Mesenchymal stem cell (in vitro differentiated cells and primary cell): ENCODE measurements at regions not wholly inside any gene's neighbourhood (a gene's known extent, or its start where the extent isn't known, plus 50 kb on each side); places are given as distances from the start of the nearest gene placed in this dataset.
A peak's percentile ranks its signal among the peaks of the same experiment; 100 is the strongest.

ENCODE experiments used
- DNase-seq: peaks from one replicate; pipeline ENCODE4 v3.0.0-alpha.2; 2013
- H2AFZ ChIP-seq: one replicate; pipeline ENCODE4 v1.6.1; 2013; ENCODE audit warnings: low read depth, mild to moderate bottlenecking, control low read depth, inconsistent platforms, low read length, moderate library complexity
- H2AK5ac ChIP-seq: 2 replicates; pipeline ENCODE4 v1.6.1; 2013; ENCODE audit warnings: low read length, moderate library complexity, mild to moderate bottlenecking, inconsistent platforms; ENCODE audit not compliant: severe bottlenecking
- H2BK120ac ChIP-seq: one replicate; pipeline ENCODE4 v1.6.1; 2013; ENCODE audit warnings: low read depth, mild to moderate bottlenecking, inconsistent platforms, low read length, moderate library complexity
- H2BK12ac ChIP-seq, 2 experiments: one replicate each; pipeline ENCODE4 v1.6.1; 2013; ENCODE audit warnings: inconsistent platforms in 2 of 2, low read length in 2 of 2, mild to moderate bottlenecking in 2 of 2, moderate library complexity in 2 of 2, control low read depth in 1 of 2
- H2BK15ac ChIP-seq: one replicate; pipeline ENCODE4 v1.6.1; 2013; ENCODE audit warnings: mild to moderate bottlenecking, low read depth, inconsistent platforms; ENCODE audit not compliant: poor library complexity, severe bottlenecking
- H2BK5ac ChIP-seq: 2 replicates; pipeline ENCODE4 v1.6.1; 2013; ENCODE audit warnings: low read depth, mild to moderate bottlenecking, low read length, control low read depth, inconsistent platforms; ENCODE audit not compliant: poor library complexity, severe bottlenecking
- H3K14ac ChIP-seq, 2 experiments: one replicate each; pipeline ENCODE4 v1.6.1; 2013; ENCODE audit warnings: inconsistent platforms in 2 of 2, low read length in 2 of 2, control low read depth in 1 of 2, mild to moderate bottlenecking in 1 of 2, moderate library complexity in 1 of 2
- H3K18ac ChIP-seq, 2 experiments: one replicate each; pipeline ENCODE4 v1.6.1; 2013; ENCODE audit warnings: inconsistent platforms in 2 of 2, low read length in 2 of 2, control low read depth in 1 of 2, low read depth in 1 of 2, mild to moderate bottlenecking in 1 of 2
- H3K23ac ChIP-seq, 2 experiments: one replicate each; pipeline ENCODE4 v1.6.1; 2013; ENCODE audit warnings: inconsistent platforms in 2 of 2, low read length in 2 of 2, mild to moderate bottlenecking in 2 of 2, moderate library complexity in 2 of 2, control low read depth in 1 of 2
- H3K27ac ChIP-seq: 2 replicates; pipeline ENCODE4 v1.5.1; 2013; ENCODE audit warnings: mild to moderate bottlenecking, moderate library complexity, low read length, control low read depth, inconsistent platforms; ENCODE audit not compliant: poor library complexity, severe bottlenecking
- H3K27me3 ChIP-seq, 2 experiments: 2 replicates each; pipeline versions ENCODE4 v1.6.1 to v1.7.0; 2013; ENCODE audit warnings: low read length in 2 of 2, mild to moderate bottlenecking in 2 of 2, moderate library complexity in 2 of 2, control low read depth in 1 of 2, inconsistent platforms in 1 of 2; ENCODE audit not compliant: control insufficient read depth in 1 of 2, insufficient read depth in 1 of 2
- H3K36me3 ChIP-seq, 2 experiments: 2 replicates each; pipeline versions ENCODE4 v1.6.1 to v1.7.0; 2013; ENCODE audit warnings: low read length in 2 of 2, control low read depth in 1 of 2, inconsistent platforms in 1 of 2, low read depth in 1 of 2, mild to moderate bottlenecking in 1 of 2; ENCODE audit not compliant: insufficient read depth in 2 of 2, control insufficient read depth in 1 of 2
- H3K4ac ChIP-seq, 2 experiments: one replicate each; pipeline ENCODE4 v1.6.1; 2013; ENCODE audit warnings: inconsistent platforms in 2 of 2, low read length in 2 of 2, mild to moderate bottlenecking in 2 of 2, moderate library complexity in 2 of 2, control low read depth in 1 of 2, low read depth in 1 of 2
- H3K4me1 ChIP-seq: 2 replicates; pipeline ENCODE4 v1.6.1; 2013; ENCODE audit warnings: low read depth, low read length, control low read depth; ENCODE audit not compliant: control insufficient read depth, insufficient read depth
- H3K4me2 ChIP-seq: 2 replicates; pipeline ENCODE4 v1.6.1; 2013; ENCODE audit warnings: low read length, mild to moderate bottlenecking, inconsistent platforms; ENCODE audit not compliant: poor library complexity, severe bottlenecking
- H3K4me3 ChIP-seq, 2 experiments: 2 replicates each; pipeline versions ENCODE4 v1.5.1 to v1.7.0; 2013; ENCODE audit warnings: low read length in 2 of 2, mild to moderate bottlenecking in 2 of 2, control low read depth in 1 of 2, low read depth in 1 of 2; ENCODE audit not compliant: insufficient read depth in 1 of 2
- H3K79me1 ChIP-seq: replicated peaks from 2 replicates; pipeline ENCODE4 v1.6.1; 2013; ENCODE audit warnings: mild to moderate bottlenecking, control low read depth, low read length, inconsistent platforms; ENCODE audit not compliant: poor library complexity, severe bottlenecking
- H3K9ac ChIP-seq: 2 replicates; pipeline ENCODE4 v1.7.0; 2013; ENCODE audit warnings: mild to moderate bottlenecking, low read length, moderate library complexity
- H3K9me3 ChIP-seq: 2 replicates; pipeline ENCODE4 v1.7.0; 2013; ENCODE audit warnings: mild to moderate bottlenecking, low read length; ENCODE audit not compliant: control insufficient read depth
- H4K8ac ChIP-seq: one replicate; pipeline ENCODE4 v1.6.1; 2013; ENCODE audit warnings: inconsistent platforms, mild to moderate bottlenecking, low read length, moderate library complexity
- H4K91ac ChIP-seq: one replicate; pipeline ENCODE4 v1.6.1; 2013; ENCODE audit warnings: mild to moderate bottlenecking, low read length, inconsistent platforms
- WGBS: methylation state at CpG from one replicate; pipeline ENCODE4 v1.1.7; 2013; ENCODE audit warnings: mixed read lengths; 5-methylcytosine and 5-hydroxymethylcytosine counted together

DNA sequence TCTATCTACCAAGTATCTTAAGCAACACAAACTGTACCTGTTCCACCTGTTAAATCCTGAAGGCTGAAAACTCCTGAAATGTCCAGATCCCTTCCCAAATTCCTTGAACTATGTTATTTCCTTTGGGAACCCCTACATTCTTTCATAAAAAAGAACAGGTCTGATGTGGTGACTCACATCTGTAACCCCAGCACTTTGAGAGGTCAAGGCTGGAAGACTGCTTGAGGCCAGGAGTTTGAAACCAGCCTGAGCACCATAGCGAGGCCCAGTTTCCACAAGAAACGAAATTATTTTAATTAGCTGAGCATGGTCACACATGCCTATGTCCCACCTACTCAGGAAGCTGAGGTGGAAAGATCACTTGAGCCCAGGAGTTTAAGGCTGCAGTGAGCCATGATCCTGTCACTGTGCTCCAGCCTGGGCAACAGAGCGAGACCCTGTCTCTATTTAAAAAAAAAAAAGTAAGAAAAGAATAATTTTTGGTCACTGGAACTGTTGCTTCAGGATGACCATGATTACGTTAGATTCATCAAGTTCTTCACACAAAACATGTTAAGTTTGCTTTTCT, 84.3 kb downstream of the PHLDA1 start:
- no peak overlapping the region for H3K4me3 ChIP-seq
- H3K79me1 ChIP-seq = no peaks in the 10 kb centered on the region
- no peak overlapping the region for H3K14ac ChIP-seq
- H2BK12ac ChIP-seq = peak overlapping the region; percentile 77 to 78
- no peak overlapping the region for H3K18ac ChIP-seq
- no peak for DNase-seq
- no peaks in the 10 kb centered on the region for H3K27me3 ChIP-seq
- 70% methylated on average over 2 of the region's 4 CpGs for WGBS
- H3K4me2 ChIP-seq = no peak overlapping the region
- H2AK5ac ChIP-seq = peak overlapping the region; percentile 42
- peak overlapping the region; percentile 26 to 46 for H3K4ac ChIP-seq
- H3K23ac ChIP-seq = no peak overlapping the region
- no peak overlapping the region for H2BK5ac ChIP-seq
- no peak overlapping the region for H4K91ac ChIP-seq
- no peaks in the 10 kb centered on the region for H3K4me1 ChIP-seq
- H3K36me3 ChIP-seq = no peaks in the 10 kb centered on the region
- H2BK120ac ChIP-seq = no peak overlapping the region
- H3K27ac ChIP-seq = no peak overlapping the region
- no peak overlapping the region for H2AFZ ChIP-seq
- H3K9me3 ChIP-seq = no peaks in the 10 kb centered on the region
- H3K9ac ChIP-seq = no peak overlapping the region
- peak overlapping the region; percentile 4 for H2BK15ac ChIP-seq
- H4K8ac ChIP-seq = no peak overlapping the region

GRCh38 chr12:75945581-75945980, 86.0 kb downstream of the PHLDA1 start:
- no peaks in the 10 kb centered on the region for H3K79me1 ChIP-seq

GRCh38 chr12:75944905-75945432, 86.6 kb downstream of the PHLDA1 start:
- peak overlapping the region; percentile 82 to 83 for H3K4ac ChIP-seq
- no peak overlapping the region for H2AFZ ChIP-seq
- H3K4me3 ChIP-seq = no peak overlapping the region
- peak overlapping the region; percentile 5 for H4K8ac ChIP-seq
- no peak overlapping the region for H3K4me2 ChIP-seq
- H2BK120ac ChIP-seq = peak overlapping the region; percentile 86
- H2BK12ac ChIP-seq = peak overlapping the region; percentile 79 to 87
- peak overlapping the region; percentile 68 for H2BK5ac ChIP-seq
- H4K91ac ChIP-seq = peak overlapping the region; percentile 84
- H3K4me1 ChIP-seq = no peaks in the 10 kb centered on the region
- no peak overlapping the region for H3K23ac ChIP-seq
- H3K18ac ChIP-seq = peak overlapping the region; percentile 47 to 88
- peak overlapping the region in 1 of 2 experiments; percentile 13 for H3K14ac ChIP-seq
- H2AK5ac ChIP-seq = peak overlapping the region; percentile 33
- DNase-seq = no peak
- no peak overlapping the region for H2BK15ac ChIP-seq
- H3K79me1 ChIP-seq = no peaks in the 10 kb centered on the region
- no peaks in the 10 kb centered on the region for H3K9me3 ChIP-seq
- H3K9ac ChIP-seq = peak overlapping the region; percentile 71
- peak overlapping the region; percentile 92 for H3K27ac ChIP-seq
- 60% methylated on average over 3 of the region's 4 CpGs for WGBS
- no peaks in the 10 kb centered on the region for H3K36me3 ChIP-seq
- no peaks in the 10 kb centered on the region for H3K27me3 ChIP-seq

More at GRCh38 chr12:75945581-75945980, 86.0 kb downstream of the PHLDA1 start:
- Histone ChIP-seq H3K23ac (no peak overlapping the region), H2BK5ac (no peak overlapping the region), H2BK12ac (no peak overlapping the region), H2BK15ac (no peak overlapping the region), H3K4me2 (no peak overlapping the region), H3K9me3 (no peaks in the 10 kb centered on the region), H3K27ac (no peak overlapping the region), H3K27me3 (no peaks in the 10 kb centered on the region), H3K4me1 (no peaks in the 10 kb centered on the region), H3K18ac (peak overlapping the region; percentile 47 to 88), H4K91ac (no peak overlapping the region), H4K8ac (no peak overlapping the region), H3K4ac (no peak overlapping the region), H3K14ac (no peak overlapping the region), H2AFZ (no peak overlapping the region), H2BK120ac (peak overlapping the region; percentile 86), H3K36me3 (no peaks in the 10 kb centered on the region), H3K4me3 (no peak overlapping the region), H2AK5ac (peak overlapping the region; percentile 33), H3K9ac (no peak overlapping the region)
- no peak for DNase-seq
- 70% methylated on average over 3 of the region's 4 CpGs for WGBS

- peak; percentile 95 for DNase-seq
- peak overlapping the region; percentile 33 for H2AK5ac ChIP-seq
- peak overlapping the region; percentile 67 to 83 for H3K4ac ChIP-seq
- peak overlapping the region; percentile 50 for H4K91ac ChIP-seq
- no peaks in the 10 kb centered on the region for H3K27me3 ChIP-seq
- no peaks in the 10 kb centered on the region for H3K4me1 ChIP-seq
- no peak overlapping the region for H3K4me2 ChIP-seq
- H2BK15ac ChIP-seq = no peak overlapping the region
- no peak overlapping the region for H3K23ac ChIP-seq
- peak overlapping the region; percentile 71 for H3K9ac ChIP-seq
- no peaks in the 10 kb centered on the region for H3K79me1 ChIP-seq
- no peak overlapping the region for H2AFZ ChIP-seq
- H2BK5ac ChIP-seq = peak overlapping the region; percentile 68
- H2BK120ac ChIP-seq = peak overlapping the region; percentile 86
- H4K8ac ChIP-seq = peak overlapping the region; percentile 69
- H3K9me3 ChIP-seq = no peaks in the 10 kb centered on the region
- 0% methylated on average over 1 of the region's 1 CpG for WGBS
- no peak overlapping the region for H3K14ac ChIP-seq
- H3K18ac ChIP-seq = peak overlapping the region; percentile 47 to 88
- peak overlapping the region; percentile 67 to 87 for H2BK12ac ChIP-seq
- H3K27ac ChIP-seq = peak overlapping the region; percentile 92
- H3K4me3 ChIP-seq = peak overlapping the region in 1 of 2 experiments; percentile 19
- H3K36me3 ChIP-seq = no peaks in the 10 kb centered on the region
These were observed 87.3 kb downstream of the PHLDA1 start for GRCh38 chr12:75944097-75944904.
